SIG-M5 treated with dmso at 0.1 percent for 504 hours (cell line): ENCODE measurements at regions not wholly inside any gene's neighbourhood (a gene's known extent, or its start where the extent isn't known, plus 50 kb on each side); places are given as distances from the start of the nearest gene placed in this dataset.
A peak's percentile ranks its signal among the peaks of the same experiment; 100 is the strongest.
"Not testable (repeated sequence)": the region's sequence is repeated elsewhere in the genome, so short reads cannot be mapped to it uniquely, and the experiment has no call there.

Experiments used
- DNase-seq: peaks from one replicate; lab custom pipeline; 2025; ENCODE audit not compliant: unreplicated experiment; lab: John Stamatoyannopoulos, UW

DNA sequence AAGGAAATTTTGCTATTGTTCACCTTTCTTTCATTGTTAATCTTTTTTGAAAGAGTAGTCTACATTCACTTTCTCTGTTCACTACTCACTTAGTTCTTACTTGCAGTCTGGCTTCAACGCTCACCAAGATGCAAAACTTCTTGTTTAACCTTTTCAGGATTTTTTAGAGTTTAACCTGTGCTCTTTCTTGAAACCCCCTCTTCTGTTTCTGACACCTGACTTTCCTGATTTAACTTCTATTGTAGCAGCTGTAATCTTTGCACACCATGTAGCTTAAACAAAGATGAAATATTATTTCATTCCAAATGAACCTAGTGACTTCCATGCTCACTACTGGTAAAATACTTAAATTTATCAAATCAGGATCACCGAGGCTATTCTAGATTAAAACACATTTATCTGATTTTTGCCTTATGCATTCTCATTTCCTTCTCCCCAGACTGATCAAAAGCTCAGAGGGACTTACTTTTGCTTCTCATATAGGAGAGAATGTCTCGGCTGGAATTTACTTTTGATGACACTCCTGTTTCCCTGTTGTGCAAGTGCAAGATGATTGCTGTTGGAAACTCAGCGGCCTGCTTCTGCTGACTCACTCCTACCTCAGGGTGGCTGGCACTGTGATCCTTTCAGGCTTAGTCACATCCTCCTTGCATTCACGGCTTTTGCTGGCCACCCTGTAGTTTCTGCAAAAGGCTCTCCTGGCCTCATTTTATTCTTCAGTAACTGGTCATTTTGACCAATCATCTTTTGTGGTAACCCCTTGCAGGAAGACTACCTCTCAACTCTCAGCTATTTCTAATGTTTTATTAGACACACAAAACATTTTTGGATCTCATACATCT is 109.3 kb upstream of the IFNE start:
- DNase-seq = peak; percentile 69

- DNase-seq = no peak
Measured at GRCh38 chr9:21592063-21592338, 109.9 kb upstream of the IFNE start.

DNA sequence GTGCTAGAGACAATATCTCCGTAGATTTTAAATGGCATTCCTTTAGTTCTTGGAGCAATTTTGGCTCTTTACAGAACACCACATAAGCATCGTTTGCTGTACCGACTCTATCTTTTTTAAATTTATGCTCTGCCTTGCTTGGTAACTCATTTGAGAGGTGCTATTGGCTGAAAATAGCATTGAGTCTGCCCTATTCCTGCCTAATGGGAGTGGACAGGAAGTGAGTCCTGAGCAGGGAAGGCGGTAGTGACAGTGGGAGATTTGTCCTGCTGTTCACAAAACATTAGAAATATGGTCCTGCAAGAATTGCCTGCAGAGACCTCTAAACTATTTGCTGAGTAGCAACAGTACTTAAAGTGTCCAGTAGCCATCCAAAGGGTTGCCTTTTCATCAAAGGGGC is 115.2 kb upstream of the IFNE start:
- DNase-seq = no peak

GRCh38 chr9:21598749-21599148 is 116.6 kb upstream of the IFNE start:
- DNase-seq = no peak

DNA sequence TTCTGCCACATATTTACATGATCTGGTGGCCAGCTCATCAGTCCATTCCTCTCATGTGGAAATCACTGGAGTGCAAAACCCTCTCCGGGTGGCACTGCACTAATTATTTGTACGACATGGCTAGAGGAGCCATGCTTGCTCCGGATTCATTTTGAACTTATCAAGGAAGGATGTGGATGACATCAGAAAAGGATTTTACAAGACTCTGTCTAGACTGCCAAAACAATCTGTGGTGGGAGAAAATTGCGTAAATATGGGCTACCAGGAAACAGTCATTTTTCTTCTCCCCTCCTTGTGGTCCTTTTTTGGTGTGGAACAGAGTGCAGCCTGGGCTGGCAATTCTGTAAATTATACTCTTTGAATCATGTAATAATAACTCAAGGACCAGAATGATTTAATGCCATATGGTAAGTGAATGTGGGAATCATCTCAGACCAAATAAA is 123.4 kb upstream of the IFNE start:
- no peak for DNase-seq

GRCh38 chr9:21607576-21607975 is 125.5 kb upstream of the IFNE start:
- no peak for DNase-seq

DNA sequence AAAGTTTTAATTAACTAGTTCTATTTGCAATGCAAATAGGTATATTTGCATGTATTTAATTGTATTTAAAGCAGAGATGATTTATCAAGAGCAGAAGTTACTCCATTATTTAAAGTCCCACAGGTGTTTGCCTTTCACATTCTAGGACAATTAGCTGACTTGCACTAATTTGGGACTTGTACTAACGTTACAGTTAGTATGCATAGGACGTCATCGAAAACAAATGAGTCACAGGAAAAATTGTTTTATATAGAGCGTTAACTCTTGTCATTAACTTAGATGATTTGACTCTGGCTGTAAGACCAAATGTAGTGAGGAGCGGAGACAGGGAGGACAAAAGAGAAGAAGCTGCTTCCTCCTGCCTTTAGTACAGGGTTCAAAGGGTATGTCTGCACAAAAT is 126.1 kb upstream of the IFNE start:
- no peak for DNase-seq

DNA sequence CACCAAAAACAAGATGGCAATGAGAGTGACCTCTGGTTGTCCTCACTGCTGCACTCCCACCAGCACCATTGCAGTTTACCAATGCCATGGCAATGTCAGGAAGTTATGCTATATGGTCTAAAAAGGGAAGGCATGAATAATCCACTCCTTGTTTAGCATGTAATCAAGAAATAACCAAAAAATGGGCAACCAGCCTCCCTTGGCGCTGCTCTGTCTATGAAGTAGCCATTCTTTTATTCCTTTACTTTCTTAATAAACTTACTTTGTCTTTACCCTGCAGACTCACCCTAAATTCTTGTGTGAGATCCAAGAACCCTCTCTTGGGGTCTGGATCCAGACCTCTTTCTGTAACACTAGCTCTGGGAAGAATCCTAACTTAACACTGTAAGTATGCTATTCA is 127.4 kb upstream of the IFNE start:
- DNase-seq = no peak

GRCh38 chr9:21611891-21612290 is 129.8 kb upstream of the IFNE start:
- no peak for DNase-seq

- no peak for DNase-seq
Measured at GRCh38 chr9:21615018-21615417, 132.9 kb upstream of the IFNE start.

DNA sequence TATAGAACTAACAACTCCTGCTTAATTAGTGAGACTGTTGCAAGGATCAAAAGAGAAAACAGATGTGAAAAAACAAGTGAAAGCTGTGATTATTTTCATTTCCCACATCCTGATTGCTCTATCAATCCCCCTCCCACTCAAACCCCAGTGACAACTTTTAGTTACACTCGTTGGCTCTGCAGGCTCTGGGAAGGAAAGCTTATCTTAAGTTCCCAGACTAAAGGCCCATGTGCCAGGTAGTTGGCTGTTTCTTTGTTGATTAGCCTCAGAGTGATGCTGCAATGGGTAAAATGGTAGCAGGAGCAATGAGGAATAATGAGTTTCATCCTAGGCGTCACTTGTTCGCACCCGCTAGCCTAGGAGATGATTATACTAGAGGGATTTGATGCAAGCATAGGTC is 133.3 kb upstream of the IFNE start:
- DNase-seq = no peak

- DNase-seq = no peak
Measured at GRCh38 chr9:21616082-21616778, 134.1 kb upstream of the IFNE start.

GRCh38 chr9:21624675-21625644 is 142.8 kb upstream of the IFNE start:
- no peak for DNase-seq

DNA sequence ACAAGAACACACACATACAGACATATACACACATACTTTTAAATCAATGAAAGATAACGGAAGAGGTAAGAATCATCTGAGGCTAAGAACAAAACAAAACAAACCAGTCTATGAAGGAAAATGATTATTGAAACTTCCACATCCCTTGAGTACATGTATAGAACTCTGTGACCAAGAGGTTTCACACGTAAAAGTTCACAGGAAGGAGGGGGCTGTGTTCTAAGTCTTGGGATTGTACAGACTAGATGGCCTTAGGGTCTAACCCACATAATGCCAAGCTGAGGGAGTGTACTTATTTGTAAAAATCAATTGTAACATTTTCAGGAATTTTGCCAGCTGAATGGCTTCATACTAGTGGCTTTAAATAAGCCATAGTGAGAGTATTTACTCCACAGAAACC is 144.4 kb upstream of the IFNE start:
- no peak for DNase-seq

DNA sequence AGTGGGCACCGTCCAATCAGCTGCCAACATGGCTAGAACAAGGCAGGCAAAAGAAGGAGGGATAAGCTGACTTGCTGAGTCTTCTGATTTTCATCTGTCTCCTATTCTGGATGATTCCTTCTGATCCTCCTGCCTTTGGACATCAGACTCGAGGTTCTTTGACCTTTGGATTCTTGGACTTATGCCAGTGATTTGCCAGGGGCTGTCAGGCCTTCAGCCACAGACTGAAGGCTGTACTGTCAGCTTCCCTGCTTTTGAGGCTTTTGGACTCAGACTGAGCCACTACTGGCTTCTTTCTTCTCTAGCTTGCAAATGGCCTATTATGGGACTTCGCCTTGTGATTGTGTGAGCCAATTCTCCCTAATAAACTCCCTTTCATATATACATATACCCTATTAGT is 146.8 kb upstream of the IFNE start:
- not testable (repeated sequence) for DNase-seq

DNA sequence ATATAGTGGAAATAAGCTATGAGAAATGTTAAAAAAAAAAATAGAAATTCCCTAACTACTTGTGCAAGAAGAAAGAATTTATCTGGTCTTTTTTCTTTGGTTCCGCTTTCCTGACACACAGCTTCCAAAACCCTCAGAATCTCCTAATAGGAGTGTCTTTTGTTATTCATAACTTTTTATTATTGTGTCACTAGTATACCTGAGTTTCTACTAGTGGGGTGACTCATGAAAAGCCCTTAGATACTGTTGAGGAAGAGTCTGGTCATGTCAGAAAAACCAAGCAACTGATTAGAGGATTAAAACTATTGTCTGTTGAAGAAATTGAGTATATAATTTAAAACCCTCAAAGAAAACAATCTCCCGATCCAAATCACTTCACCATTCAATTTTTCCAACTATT is 152.8 kb upstream of the IFNE start:
- DNase-seq = no peak

DNA sequence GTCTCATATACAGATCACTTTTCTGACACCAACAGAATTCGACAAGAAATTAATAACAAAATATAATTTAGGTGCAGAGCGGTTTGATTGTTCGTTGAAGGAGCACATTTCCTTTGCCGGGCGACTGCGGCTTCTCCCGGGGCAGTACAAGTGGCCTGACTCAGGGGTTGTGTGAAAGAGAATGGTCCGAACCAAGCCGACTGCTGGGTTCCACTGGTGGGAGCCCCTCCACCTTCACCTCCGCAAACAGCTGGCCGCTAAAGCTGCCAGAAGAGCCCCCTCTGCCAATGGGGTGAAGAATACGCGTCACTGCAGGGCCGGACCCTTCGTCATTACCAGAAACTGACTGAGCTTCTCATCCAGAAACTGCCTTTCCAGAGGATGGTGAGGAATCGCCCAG is 156.0 kb upstream of the IFNE start:
- no peak for DNase-seq

GRCh38 chr9:21653091-21653490 is 149.3 kb upstream of the MTAP start:
- DNase-seq = no peak

GRCh38 chr9:21653589-21653988 is 148.8 kb upstream of the MTAP start:
- no peak for DNase-seq

GRCh38 chr9:21656776-21657674 is 145.4 kb upstream of the MTAP start:
- DNase-seq = no peak
